ENCODE measurements at regions not wholly inside any gene's neighbourhood (a gene's known extent, or its start where the extent isn't known, plus 50 kb on each side); places are given as distances from the start of the nearest gene placed in this dataset.

DNA sequence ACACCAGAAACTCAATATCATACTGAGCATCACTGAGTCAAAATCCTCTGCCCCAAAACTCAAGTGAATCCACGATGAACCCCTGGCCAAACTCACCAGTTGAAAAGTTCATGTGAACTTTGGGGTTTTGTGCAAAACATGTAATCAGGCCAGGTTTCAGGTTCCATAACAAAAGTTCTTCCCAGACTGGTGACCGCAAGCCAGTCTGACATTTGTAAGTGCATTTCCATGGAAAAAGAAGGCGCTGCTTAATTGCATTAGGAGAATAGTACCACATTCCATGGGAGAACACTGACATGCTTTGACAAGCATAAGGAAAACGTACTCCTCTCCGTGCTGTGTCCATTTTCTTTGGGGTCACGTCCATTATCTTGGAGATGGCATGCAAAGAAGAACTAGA, 567.0 kb downstream of the BNC2 start:
- H3K4me3 ChIP-seq (ENCODE audit: low read depth, low read length): no peak overlapping the region
- DNase-seq: no peak
- TF ChIP-seq, protein P1, sequence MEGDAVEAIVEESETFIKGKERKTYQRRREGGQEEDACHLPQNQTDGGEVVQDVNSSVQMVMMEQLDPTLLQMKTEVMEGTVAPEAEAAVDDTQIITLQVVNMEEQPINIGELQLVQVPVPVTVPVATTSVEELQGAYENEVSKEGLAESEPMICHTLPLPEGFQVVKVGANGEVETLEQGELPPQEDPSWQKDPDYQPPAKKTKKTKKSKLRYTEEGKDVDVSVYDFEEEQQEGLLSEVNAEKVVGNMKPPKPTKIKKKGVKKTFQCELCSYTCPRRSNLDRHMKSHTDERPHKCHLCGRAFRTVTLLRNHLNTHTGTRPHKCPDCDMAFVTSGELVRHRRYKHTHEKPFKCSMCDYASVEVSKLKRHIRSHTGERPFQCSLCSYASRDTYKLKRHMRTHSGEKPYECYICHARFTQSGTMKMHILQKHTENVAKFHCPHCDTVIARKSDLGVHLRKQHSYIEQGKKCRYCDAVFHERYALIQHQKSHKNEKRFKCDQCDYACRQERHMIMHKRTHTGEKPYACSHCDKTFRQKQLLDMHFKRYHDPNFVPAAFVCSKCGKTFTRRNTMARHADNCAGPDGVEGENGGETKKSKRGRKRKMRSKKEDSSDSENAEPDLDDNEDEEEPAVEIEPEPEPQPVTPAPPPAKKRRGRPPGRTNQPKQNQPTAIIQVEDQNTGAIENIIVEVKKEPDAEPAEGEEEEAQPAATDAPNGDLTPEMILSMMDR (IDR thresholded peaks at IDR 0.05; ENCODE audit: low read depth, low read length): no peak
- H3K9me3 ChIP-seq: no peaks in the 10 kb centered on the region
- no peaks in the 10 kb centered on the region for H3K4me1 ChIP-seq
- H3K36me3 ChIP-seq: no peaks in the 10 kb centered on the region
- no peaks in the 10 kb centered on the region for H3K27me3 ChIP-seq

DNA sequence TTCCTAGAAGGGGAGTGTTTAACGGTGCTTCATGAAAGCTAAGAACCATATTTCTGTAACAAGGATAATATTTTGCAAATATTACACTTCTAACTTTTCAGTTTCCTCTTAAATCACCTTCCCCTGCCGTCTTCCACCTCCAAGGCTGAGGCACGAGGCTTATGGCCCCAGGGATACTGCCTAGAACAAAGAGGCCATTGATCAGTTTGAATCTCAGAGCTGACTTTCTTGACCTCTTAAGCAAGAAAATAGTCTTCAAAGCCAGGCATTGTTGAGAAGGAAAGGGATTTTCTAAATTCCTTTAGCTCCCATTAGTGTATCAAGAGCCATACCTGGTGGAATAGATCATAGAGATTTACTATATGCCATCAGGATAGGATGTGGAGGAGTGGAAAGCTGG, 566.2 kb downstream of the BNC2 start:
- no peaks in the 10 kb centered on the region for H3K36me3 ChIP-seq
- H3K27me3 ChIP-seq: no peaks in the 10 kb centered on the region
- no peak for DNase-seq
- TF ChIP-seq, protein P1 (IDR thresholded peaks at IDR 0.05; ENCODE audit: low read depth, low read length): no peak
- H3K4me3 ChIP-seq (ENCODE audit: low read depth, low read length): no peak overlapping the region
- no peaks in the 10 kb centered on the region for H3K9me3 ChIP-seq
- H3K4me1 ChIP-seq: no peaks in the 10 kb centered on the region

- Histone ChIP-seq H3K4me3 (ENCODE audit: low read depth, low read length) (no peak overlapping the region), H3K4me1 (no peaks in the 10 kb centered on the region), H3K36me3 (no peaks in the 10 kb centered on the region), H3K27me3 (no peaks in the 10 kb centered on the region), H3K9me3 (no peaks in the 10 kb centered on the region)
- DNase-seq: no peak
- TF ChIP-seq, protein P1 (IDR thresholded peaks at IDR 0.05; ENCODE audit: low read depth, low read length): no peak
These were observed 563.9 kb downstream of the BNC2 start for GRCh38 chr9:16306586-16306985.

- Histone ChIP-seq H3K9me3 (no peaks in the 10 kb centered on the region), H3K36me3 (no peaks in the 10 kb centered on the region), H3K4me3 (ENCODE audit: low read depth, low read length) (no peak overlapping the region), H3K27me3 (no peaks in the 10 kb centered on the region), H3K4me1 (no peaks in the 10 kb centered on the region)
- DNase-seq: no peak
- TF ChIP-seq, protein P1 (IDR thresholded peaks at IDR 0.05; ENCODE audit: low read depth, low read length): no peak
These were observed 562.8 kb downstream of the BNC2 start for GRCh38 chr9:16307626-16308195.

- no peak for DNase-seq
- TF ChIP-seq, protein P1 (IDR thresholded peaks at IDR 0.05; ENCODE audit: low read depth, low read length): no peak
- Histone ChIP-seq H3K36me3 (no peaks in the 10 kb centered on the region), H3K27me3 (no peaks in the 10 kb centered on the region), H3K4me3 (ENCODE audit: low read depth, low read length) (no peak overlapping the region), H3K9me3 (no peaks in the 10 kb centered on the region), H3K4me1 (no peaks in the 10 kb centered on the region)
These were observed 561.8 kb downstream of the BNC2 start for GRCh38 chr9:16308645-16309044.

GRCh38 chr9:16309082-16309468, 561.4 kb downstream of the BNC2 start:
- Histone ChIP-seq H3K36me3 (no peaks in the 10 kb centered on the region), H3K9me3 (no peaks in the 10 kb centered on the region), H3K4me3 (ENCODE audit: low read depth, low read length) (no peak overlapping the region), H3K4me1 (no peaks in the 10 kb centered on the region), H3K27me3 (no peaks in the 10 kb centered on the region)
- TF ChIP-seq, protein P1 (IDR thresholded peaks at IDR 0.05; ENCODE audit: low read depth, low read length): no peak
- DNase-seq: no peak

Measured in BE2C (cell line).